GM21717 (cell line): ENCODE measurements at regions not wholly inside any gene's neighbourhood (a gene's known extent, or its start where the extent isn't known, plus 50 kb on each side); places are given as distances from the start of the nearest gene placed in this dataset.
A peak's percentile ranks its signal among the peaks of the same experiment; 100 is the strongest.

ENCODE experiments used
- ATAC-seq: cut with Tn5 transposase; IDR thresholded peaks from one replicate; pipeline ENCODE4 v1.9.1; 2021; ENCODE audit warnings: mild to moderate bottlenecking, moderate library complexity; ENCODE audit not compliant: unreplicated experiment

DNA sequence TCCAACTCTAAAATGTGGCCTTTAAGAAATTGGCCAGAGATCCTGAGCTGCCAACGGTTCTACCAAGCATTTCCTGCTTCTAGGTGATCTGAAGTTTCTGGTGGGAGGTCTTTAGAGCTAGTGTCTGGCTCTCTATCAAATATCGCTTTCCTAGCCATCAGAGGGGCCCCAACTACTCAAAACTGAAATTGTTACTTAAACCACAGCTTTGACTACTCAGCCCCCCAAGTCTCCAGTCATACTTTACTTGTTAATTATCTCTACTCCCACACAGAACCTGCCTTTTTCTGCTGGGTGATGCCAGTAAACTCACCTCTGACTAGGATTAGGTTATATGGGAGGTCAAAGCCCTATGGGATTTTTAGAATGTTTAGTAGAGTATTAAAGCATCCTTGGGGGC is 95.1 kb downstream of the FASLG start:
- no peak for ATAC-seq

GRCh38 chr1:172754609-172755008 is 95.7 kb downstream of the FASLG start:
- ATAC-seq = no peak

GRCh38 chr1:172755099-172755498 is 96.2 kb downstream of the FASLG start:
- ATAC-seq = no peak

- ATAC-seq = no peak
Measured at GRCh38 chr1:172756024-172756423, 97.1 kb downstream of the FASLG start.

DNA sequence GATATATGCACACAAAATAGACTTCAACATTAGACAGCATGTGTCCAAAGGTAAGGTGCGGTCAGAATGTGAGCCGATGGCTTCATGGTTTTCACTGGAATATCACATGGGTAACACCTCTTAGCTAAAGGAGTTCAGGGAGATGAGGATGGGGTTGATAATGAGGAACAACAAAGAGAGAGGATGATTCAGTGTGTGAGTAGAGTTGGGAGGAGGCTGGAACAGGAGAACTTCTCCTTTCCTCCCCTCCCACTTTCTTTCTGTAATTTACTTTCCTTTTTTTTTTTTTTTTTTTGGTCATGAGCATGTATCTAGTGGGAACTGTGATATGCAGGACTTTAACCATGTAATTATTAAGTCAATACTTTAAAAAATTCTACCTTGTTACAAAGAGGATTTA is 99.4 kb downstream of the FASLG start:
- ATAC-seq = no peak

DNA sequence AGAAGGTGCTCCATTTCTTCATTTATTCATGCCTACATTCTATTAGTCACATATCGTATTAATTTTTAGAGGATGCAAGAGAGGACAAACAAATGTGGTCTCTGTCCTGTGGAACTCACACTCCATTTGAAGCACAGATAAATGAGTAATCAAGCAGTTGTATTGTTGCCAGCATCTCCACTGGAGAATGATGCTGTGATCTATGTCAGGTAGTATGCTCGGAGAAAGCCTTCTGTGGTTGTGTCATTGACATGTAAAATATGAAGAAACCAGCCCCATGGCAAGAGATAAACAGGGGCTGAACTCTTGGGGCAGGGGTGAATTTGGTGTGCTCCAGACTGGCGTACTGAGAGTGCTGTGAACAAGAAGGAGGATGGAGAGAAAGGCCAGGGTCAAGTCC is 101.2 kb downstream of the FASLG start:
- no peak for ATAC-seq

DNA sequence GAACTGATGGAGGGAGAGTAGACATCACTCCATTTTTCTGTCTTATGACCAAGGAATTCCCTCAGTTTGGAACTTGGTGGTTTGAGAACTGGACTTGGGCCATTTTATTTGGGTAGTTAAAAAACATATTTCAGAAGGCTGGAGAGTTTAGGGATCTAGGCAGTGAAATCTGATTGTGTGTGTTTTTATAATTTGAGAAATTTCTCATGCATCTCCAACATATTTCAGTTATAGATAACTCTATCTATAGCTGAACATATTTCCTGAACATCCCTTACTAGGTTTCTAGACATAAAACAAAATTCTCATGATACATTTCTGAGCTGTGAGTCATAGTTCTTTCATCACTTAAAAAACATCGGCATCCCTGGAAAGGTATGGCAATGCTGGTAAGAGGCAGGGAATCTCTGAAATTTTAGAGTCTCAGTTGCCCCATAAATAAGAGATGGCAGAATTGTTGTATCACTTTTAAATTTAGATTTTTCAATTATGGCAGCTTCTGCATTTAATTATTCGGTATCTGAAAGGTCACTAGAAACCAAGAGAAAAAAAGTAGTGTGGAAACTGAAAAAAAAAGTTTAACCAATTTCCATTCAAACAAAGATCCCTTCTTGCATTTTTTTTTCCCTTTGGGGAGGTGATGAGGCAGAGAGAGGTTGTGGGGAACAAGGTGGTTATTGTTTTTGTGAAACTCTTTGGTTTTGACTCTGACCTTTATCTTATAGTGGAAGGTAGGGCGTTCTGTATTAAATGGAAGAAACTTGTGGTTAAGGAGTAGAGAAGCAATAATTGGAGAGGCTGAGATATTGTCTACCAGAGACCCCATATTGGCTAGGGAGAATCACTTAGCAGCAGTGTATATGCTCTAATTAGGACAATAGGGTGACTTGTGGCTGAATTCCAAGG is 102.9 kb downstream of the FASLG start:
- no peak for ATAC-seq

GRCh38 chr1:172763057-172763456 is 104.2 kb downstream of the FASLG start:
- no peak for ATAC-seq

DNA sequence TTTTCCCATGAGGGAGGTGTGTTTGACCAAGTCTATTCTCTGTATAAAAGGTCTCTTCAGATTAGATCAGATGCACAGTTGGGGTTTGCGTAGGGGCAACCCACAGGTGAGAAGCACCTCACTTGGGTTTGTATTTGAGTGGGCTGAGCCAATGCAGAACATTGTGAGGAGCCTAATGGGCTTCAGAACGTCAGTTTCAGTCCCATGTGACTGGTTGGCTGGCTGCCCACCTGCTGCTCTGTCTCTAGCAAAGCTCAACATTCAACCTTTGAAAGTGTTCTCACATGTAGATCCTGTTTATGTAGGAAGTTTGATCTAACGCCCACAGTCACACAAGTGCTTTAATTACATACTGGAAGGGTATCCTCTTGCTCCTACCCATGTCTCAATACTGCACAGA is 105.5 kb downstream of the FASLG start:
- no peak for ATAC-seq

DNA sequence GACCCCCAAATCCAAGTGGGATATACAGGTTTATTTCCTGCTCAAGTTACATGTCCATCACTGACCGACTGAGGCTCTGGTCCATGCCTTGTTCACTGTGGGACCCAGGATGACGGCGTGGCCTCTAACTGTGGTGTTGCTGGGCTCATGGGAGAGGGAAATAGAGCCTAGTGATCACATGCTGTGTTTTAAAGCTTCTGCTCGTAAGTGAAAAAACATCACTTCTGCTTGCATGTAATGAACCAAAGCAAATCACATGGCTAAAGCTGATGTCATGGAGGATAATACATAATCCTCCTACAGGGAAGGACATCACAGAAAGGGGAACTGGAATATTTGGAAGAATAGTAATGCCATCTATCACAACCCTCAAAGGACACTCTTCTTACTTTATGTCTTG is 107.6 kb downstream of the FASLG start:
- no peak for ATAC-seq

GRCh38 chr1:172770071-172770470 is 111.2 kb downstream of the FASLG start:
- ATAC-seq = no peak

- ATAC-seq = no peak
Measured at GRCh38 chr1:172774561-172774960, 115.7 kb downstream of the FASLG start.

GRCh38 chr1:172775606-172776005 is 116.7 kb downstream of the FASLG start:
- no peak for ATAC-seq

GRCh38 chr1:172776071-172776470 is 117.2 kb downstream of the FASLG start:
- ATAC-seq = no peak

GRCh38 chr1:172777767-172778166 is 118.9 kb downstream of the FASLG start:
- no peak for ATAC-seq

DNA sequence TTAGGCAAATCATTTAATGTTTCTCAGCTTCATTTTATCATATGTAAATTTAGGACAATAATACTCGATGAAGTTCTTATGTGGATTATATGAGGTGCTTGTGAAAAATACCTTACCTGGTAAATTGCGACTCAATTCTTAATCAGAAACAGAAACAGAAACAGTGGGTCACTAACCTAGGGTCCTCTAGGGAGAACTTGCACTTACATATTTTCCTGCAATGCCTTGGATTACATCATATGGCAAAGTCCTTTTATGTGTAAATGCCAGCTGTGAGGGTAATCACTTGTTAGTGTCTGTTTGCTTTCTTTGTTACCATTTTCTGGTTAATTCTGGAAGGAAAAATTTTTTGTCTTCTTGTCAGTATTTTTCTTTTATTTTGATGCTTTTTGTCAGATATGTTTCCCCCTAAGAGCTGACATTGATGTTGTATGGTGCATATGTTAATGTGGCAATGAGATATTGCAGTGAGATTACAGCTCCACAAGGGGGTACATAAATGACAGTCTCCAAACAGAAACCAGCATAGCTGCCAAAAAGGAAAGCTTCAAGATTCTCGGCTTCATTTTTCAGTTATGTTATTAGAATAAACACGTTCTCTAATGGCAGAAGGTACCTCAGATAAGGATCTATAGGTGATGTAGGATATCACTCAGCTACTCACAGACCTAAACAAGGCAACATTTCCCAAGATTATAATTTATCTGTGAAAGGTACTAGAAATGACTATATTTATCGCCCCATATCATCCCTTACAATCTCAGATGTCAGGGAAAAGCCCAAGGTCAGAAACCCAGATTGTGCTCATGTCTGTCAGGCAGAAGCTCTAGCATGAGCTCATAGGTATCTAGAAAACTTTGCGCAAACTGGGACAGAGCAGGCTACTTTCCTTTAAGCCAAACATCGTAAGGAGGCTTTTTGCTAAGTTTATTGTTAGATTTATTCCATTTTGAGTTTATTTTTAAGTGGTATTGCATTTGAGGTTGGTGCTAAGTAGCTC is 119.9 kb downstream of the FASLG start:
- peak; percentile 62 for ATAC-seq

DNA sequence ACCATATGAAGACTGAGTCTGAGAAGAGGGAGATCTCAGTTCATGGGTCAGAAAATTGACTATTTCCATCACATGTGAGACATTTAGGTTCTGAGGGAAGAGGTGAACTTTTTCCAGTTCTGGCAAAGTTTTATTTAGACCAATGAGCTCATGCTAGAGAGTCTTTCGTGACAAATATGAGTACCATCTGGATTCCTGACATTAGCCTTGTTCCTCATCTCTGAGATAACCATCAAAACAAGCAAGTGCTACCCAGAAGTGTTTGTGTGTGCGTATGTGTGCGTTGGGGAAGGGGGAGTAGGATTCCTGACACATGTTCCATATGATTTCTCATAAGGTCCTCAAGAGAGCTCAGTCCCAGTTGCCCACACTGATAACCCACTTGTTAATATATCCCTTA is 120.6 kb downstream of the FASLG start:
- no peak for ATAC-seq

GRCh38 chr1:172781513-172782140 is 122.7 kb downstream of the FASLG start:
- ATAC-seq = peak; percentile 73

DNA sequence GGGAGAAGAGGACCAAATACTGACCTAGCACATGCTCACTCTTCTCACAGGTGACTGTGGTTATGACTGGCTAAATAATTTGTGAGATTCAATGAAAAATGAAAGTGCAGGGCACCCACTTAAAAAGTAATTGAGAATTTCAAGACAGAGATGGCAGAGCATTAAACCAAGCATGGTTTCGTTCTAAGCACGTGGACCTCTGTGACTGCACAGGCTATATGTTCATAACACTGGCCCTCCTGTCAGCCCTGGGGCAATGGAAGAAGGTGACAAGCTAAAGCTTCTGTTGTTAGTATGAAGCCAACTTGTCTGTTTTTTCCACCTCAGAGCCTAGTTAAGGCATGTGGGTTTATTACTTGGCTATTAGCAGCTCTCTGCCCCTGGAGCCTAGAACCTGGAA is 130.9 kb downstream of the FASLG start:
- no peak for ATAC-seq

DNA sequence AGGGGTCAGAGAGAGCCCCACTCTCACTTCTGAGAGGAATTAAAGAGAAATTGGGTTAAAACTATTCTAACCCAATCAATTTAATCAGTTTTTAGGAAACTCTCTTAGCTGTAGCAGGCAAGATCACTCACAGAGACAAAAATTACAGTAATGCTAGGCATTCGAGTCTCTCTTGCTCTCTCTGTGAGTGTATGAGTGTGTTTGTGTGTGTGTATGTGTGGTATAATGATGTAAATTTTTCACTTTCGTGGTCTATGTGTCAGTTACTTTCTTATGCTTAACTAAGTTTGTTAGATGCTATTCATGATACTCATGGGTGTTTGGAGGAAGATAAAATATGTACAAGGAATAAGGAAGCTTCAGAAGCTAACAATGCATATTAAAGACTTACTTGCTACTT is 131.3 kb downstream of the FASLG start:
- no peak for ATAC-seq

GRCh38 chr1:172793823-172794222 is 134.9 kb downstream of the FASLG start:
- ATAC-seq = no peak
